OCI-LY7 (cell line): ENCODE measurements at regions not wholly inside any gene's neighbourhood (a gene's known extent, or its start where the extent isn't known, plus 50 kb on each side); places are given as distances from the start of the nearest gene placed in this dataset.

Experiments used
- EZH2phosphoT487 ChIP-seq: fragments of 200-600 bp; sonication (generic); IDR thresholded peaks from 2 replicates; pipeline ENCODE4 v1.6.1; 2018; ENCODE audit warnings: low read depth, borderline replicate concordance, mild to moderate bottlenecking, mixed run types, antibody characterized with exemption, low read length, moderate library complexity, mixed read lengths
- TF ChIP-seq, protein P1 (sequence below): fragments of 200-600 bp; sonication (generic); conservative IDR thresholded peaks from 2 replicates; pipeline ENCODE4 v1.5.1; 2014; ENCODE audit warnings: mild to moderate bottlenecking, antibody characterized with exemption, low read length, moderate library complexity, mixed read lengths

GRCh38 chr11:70841264-70841663 lies 411.1 kb downstream of the SHANK2 start:
- TF ChIP-seq, protein P1, sequence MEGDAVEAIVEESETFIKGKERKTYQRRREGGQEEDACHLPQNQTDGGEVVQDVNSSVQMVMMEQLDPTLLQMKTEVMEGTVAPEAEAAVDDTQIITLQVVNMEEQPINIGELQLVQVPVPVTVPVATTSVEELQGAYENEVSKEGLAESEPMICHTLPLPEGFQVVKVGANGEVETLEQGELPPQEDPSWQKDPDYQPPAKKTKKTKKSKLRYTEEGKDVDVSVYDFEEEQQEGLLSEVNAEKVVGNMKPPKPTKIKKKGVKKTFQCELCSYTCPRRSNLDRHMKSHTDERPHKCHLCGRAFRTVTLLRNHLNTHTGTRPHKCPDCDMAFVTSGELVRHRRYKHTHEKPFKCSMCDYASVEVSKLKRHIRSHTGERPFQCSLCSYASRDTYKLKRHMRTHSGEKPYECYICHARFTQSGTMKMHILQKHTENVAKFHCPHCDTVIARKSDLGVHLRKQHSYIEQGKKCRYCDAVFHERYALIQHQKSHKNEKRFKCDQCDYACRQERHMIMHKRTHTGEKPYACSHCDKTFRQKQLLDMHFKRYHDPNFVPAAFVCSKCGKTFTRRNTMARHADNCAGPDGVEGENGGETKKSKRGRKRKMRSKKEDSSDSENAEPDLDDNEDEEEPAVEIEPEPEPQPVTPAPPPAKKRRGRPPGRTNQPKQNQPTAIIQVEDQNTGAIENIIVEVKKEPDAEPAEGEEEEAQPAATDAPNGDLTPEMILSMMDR, result no peak
- TF ChIP-seq EZH2phosphoT487, result no peak
